Kidney (tissue), 13 donors: ENCODE measurements at regions not wholly inside any gene's neighbourhood (a gene's known extent, or its start where the extent isn't known, plus 50 kb on each side); places are given as distances from the start of the nearest gene placed in this dataset.

ENCODE experiments used
- DNase-seq, 5 donors: peaks; one replicate each; pipeline ENCODE4 v3.0.0-alpha.2; 2013 to 2020
- FAIRE-seq: peaks from 2 replicates; lab custom pipeline; 2012; peaks lifted over from hg19 to GRCh38; lab: Jason Lieb, UNC
- H3K27ac ChIP-seq, 2 donors: one replicate each; pipeline ENCODE4 v1.7.0; 2013; ENCODE audit warnings: low read depth in 2 of 2, low read length in 2 of 2, inconsistent platforms in 1 of 2
- H3K27me3 ChIP-seq: one replicate; pipeline ENCODE4 v1.7.1; 2013; ENCODE audit warnings: low read length, inconsistent platforms; ENCODE audit not compliant: control insufficient read depth, insufficient read depth
- H3K36me3 ChIP-seq, 3 donors: one replicate each; pipeline versions ENCODE4 v1.7.0 to v1.7.1; 2013; ENCODE audit warnings: low read length in 3 of 3, control low read depth in 1 of 3, inconsistent platforms in 1 of 3; ENCODE audit not compliant: insufficient read depth in 3 of 3, control insufficient read depth in 2 of 3
- H3K4me1 ChIP-seq, 3 donors: one replicate each; pipeline versions ENCODE4 v1.7.0 to v1.7.1; 2013; ENCODE audit warnings: low read length in 3 of 3, inconsistent platforms in 1 of 3, low read depth in 1 of 3; ENCODE audit not compliant: control insufficient read depth in 2 of 3, insufficient read depth in 2 of 3
- H3K4me3 ChIP-seq, 3 donors: one replicate each; pipeline versions ENCODE4 v1.7.0 to v1.8.1; 2013; ENCODE audit warnings: low read length in 3 of 3, control low read depth in 1 of 3, inconsistent platforms in 1 of 3
- H3K9ac ChIP-seq, 3 donors: one replicate each; pipeline versions ENCODE4 v1.7.0 to v1.7.1; 2013; ENCODE audit warnings: low read length in 3 of 3, control low read depth in 1 of 3, inconsistent platforms in 1 of 3
- H3K9me3 ChIP-seq, 3 donors: one replicate each; pipeline versions ENCODE4 v1.7.0 to v1.7.1; 2013; ENCODE audit warnings: low read length in 3 of 3, control low read depth in 1 of 3, inconsistent platforms in 1 of 3; ENCODE audit not compliant: control insufficient read depth in 2 of 3, insufficient read depth in 1 of 3
- intact Hi-C: fragments of 100-400 bp; cut with DNase I; formaldehyde crosslinking; loops from one replicate; pipeline ENCODE4 v1.11.1; 2022
- TF ChIP-seq, protein P1 (sequence below): IDR thresholded peaks from 3 replicates; pipeline ENCODE4 v1.5.1; 2012; ENCODE audit warnings: mild to moderate bottlenecking, moderate library complexity, borderline replicate concordance; ENCODE audit not compliant: insufficient read depth; ENCODE audit errors: extremely low read depth
- donor health status: control.
- donor health status: control.
- donor health status: control.
- donor health status: control.
- donor health status: control.
- donor health status: DM: yes; HTN: yes; CAD: no.
- donor health status: Normal renal cell carcinoma (clear cell type).

DNA sequence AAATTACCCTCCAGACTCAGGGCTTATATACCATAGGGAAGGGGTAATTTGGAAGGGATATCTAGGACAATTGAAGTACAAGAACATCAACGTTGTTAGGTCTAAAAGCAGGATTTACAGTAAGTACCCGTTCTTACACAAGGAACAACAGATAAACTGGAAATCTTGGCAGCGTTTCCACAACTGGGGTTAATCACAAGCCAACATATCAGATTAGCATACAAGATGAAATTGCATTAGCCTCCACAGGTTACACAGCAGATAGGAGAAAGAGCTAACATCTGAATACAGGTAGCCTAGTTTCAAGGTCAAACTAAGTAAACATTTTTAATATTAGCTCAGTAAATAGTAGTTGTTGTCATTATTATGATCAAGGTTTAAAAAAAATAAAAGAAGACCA is 1214.0 kb upstream of the PCDH20 start:
- intact Hi-C loops = no loop called here

GRCh38 chr13:62627226-62627625 is 1211.6 kb upstream of the PCDH20 start:
- Histone ChIP-seq H3K9ac (no peak overlapping the region), H3K4me1 (no peaks in the 10 kb centered on the region), H3K9me3 (no peaks in the 10 kb centered on the region), H3K27ac (no peak overlapping the region), H3K36me3 (no peaks in the 10 kb centered on the region), H3K27me3 (no peaks in the 10 kb centered on the region), H3K4me3 (no peak overlapping the region)
- no peak for FAIRE-seq
- TF ChIP-seq, protein P1, sequence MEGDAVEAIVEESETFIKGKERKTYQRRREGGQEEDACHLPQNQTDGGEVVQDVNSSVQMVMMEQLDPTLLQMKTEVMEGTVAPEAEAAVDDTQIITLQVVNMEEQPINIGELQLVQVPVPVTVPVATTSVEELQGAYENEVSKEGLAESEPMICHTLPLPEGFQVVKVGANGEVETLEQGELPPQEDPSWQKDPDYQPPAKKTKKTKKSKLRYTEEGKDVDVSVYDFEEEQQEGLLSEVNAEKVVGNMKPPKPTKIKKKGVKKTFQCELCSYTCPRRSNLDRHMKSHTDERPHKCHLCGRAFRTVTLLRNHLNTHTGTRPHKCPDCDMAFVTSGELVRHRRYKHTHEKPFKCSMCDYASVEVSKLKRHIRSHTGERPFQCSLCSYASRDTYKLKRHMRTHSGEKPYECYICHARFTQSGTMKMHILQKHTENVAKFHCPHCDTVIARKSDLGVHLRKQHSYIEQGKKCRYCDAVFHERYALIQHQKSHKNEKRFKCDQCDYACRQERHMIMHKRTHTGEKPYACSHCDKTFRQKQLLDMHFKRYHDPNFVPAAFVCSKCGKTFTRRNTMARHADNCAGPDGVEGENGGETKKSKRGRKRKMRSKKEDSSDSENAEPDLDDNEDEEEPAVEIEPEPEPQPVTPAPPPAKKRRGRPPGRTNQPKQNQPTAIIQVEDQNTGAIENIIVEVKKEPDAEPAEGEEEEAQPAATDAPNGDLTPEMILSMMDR = no peak
- DNase-seq = peak in 1 of 5 donors; percentile 50
- intact Hi-C loops = no loop called here

More for the DNA sequence above, 1214.0 kb upstream of the PCDH20 start:
- Histone ChIP-seq H3K27me3 (no peaks in the 10 kb centered on the region), H3K27ac (peak overlapping the region in 1 of 2 donors; percentile 11), H3K4me1 (no peaks in the 10 kb centered on the region), H3K4me3 (no peak overlapping the region), H3K9me3 (no peaks in the 10 kb centered on the region), H3K36me3 (no peaks in the 10 kb centered on the region), H3K9ac (no peak overlapping the region)
- DNase-seq = no peak
- TF ChIP-seq, protein P1 = no peak
- no peak for FAIRE-seq

DNA sequence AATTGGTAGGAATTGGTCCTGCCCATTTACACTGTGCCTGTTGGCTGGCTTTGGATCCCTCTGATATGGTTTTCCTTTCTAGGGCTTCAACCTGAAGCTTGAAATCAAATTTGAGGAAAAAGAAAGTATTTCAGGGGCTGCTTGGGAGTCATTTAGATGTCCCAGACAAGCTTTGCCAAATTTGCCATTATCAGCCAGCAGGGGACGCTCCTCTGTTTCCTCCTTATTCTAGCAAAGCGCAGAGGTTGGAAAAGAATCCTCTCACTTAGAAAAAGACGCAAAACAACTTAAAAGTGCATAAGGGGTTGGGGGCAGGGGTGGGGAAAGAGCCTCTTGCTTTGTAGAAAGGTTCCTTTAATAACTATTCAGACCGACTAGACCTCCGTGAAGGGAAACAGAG is 1211.1 kb upstream of the PCDH20 start:
- no peak overlapping the region for H3K9ac ChIP-seq
- no peaks in the 10 kb centered on the region for H3K4me1 ChIP-seq
- no peak overlapping the region for H3K4me3 ChIP-seq
- TF ChIP-seq, protein P1 = no peak
- no peaks in the 10 kb centered on the region for H3K9me3 ChIP-seq
- DNase-seq (no peak), FAIRE-seq (no peak)
- H3K27me3 ChIP-seq = no peaks in the 10 kb centered on the region
- H3K36me3 ChIP-seq = no peaks in the 10 kb centered on the region
- intact Hi-C loops = no loop called here
- no peak overlapping the region for H3K27ac ChIP-seq

- Histone ChIP-seq H3K36me3 (no peaks in the 10 kb centered on the region), H3K9ac (no peak overlapping the region), H3K27ac (no peak overlapping the region), H3K4me1 (no peaks in the 10 kb centered on the region), H3K9me3 (no peaks in the 10 kb centered on the region), H3K27me3 (no peaks in the 10 kb centered on the region), H3K4me3 (no peak overlapping the region)
- DNase-seq (peak in 1 of 5 donors; percentile 49), FAIRE-seq (no peak)
- intact Hi-C loops = no loop called here
- TF ChIP-seq, protein P1 = no peak
Measured at GRCh38 chr13:62625214-62625881, 1209.7 kb upstream of the PCDH20 start.
